ENCODE measurements at regions not wholly inside any gene's neighbourhood (a gene's known extent, or its start where the extent isn't known, plus 50 kb on each side); places are given as distances from the start of the nearest gene placed in this dataset.

DNA sequence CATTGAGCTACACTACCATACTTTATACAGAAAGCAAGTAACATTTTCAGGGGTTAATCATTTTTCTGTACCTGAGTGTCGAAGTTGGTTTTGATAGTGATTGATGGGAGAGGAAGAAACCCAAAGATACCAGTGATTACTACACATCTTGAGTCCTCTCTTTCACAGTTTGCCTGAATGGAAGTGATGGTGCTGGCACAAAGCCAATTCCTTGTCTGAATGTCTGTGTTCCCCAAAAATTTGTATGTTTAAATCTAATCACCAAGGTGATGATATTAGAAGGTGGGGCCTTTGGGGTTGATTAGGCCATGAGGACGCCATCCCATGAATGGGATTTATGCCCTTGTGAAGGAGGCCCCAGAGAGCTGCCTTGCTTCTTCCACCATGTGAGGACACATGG is 696.9 kb upstream of the ANKRD30A start:
- TF ChIP-seq NFIC (IDR thresholded peaks at IDR 0.05) (no peak), TEAD4 (IDR thresholded peaks at IDR 0.05) (no peak), EP300 (IDR thresholded peaks at IDR 0.05; ENCODE audit: borderline replicate concordance) (no peak), ZBTB7A (IDR thresholded peaks at IDR 0.05; ENCODE audit: low read depth) (no peak), TAF1 (IDR thresholded peaks at IDR 0.05; ENCODE audit: low read depth) (no peak), TCF12 (IDR thresholded peaks at IDR 0.05; ENCODE audit: low read depth) (no peak), RAD21 (IDR thresholded peaks at IDR 0.05; ENCODE audit: low read depth) (no peak), CREB1 (IDR thresholded peaks at IDR 0.05; ENCODE audit: low read depth) (no peak), EGR1 (IDR thresholded peaks at IDR 0.05) (no peak), CEBPB (IDR thresholded peaks at IDR 0.05) (no peak), FOXM1 (IDR thresholded peaks at IDR 0.05; ENCODE audit: borderline replicate concordance, low read depth) (no peak)
- TF ChIP-seq, protein P1, sequence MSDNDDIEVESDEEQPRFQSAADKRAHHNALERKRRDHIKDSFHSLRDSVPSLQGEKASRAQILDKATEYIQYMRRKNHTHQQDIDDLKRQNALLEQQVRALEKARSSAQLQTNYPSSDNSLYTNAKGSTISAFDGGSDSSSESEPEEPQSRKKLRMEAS (IDR thresholded peaks at IDR 0.05), result no peak
- TF ChIP-seq, protein P2, sequence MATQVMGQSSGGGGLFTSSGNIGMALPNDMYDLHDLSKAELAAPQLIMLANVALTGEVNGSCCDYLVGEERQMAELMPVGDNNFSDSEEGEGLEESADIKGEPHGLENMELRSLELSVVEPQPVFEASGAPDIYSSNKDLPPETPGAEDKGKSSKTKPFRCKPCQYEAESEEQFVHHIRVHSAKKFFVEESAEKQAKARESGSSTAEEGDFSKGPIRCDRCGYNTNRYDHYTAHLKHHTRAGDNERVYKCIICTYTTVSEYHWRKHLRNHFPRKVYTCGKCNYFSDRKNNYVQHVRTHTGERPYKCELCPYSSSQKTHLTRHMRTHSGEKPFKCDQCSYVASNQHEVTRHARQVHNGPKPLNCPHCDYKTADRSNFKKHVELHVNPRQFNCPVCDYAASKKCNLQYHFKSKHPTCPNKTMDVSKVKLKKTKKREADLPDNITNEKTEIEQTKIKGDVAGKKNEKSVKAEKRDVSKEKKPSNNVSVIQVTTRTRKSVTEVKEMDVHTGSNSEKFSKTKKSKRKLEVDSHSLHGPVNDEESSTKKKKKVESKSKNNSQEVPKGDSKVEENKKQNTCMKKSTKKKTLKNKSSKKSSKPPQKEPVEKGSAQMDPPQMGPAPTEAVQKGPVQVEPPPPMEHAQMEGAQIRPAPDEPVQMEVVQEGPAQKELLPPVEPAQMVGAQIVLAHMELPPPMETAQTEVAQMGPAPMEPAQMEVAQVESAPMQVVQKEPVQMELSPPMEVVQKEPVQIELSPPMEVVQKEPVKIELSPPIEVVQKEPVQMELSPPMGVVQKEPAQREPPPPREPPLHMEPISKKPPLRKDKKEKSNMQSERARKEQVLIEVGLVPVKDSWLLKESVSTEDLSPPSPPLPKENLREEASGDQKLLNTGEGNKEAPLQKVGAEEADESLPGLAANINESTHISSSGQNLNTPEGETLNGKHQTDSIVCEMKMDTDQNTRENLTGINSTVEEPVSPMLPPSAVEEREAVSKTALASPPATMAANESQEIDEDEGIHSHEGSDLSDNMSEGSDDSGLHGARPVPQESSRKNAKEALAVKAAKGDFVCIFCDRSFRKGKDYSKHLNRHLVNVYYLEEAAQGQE (IDR thresholded peaks at IDR 0.05; ENCODE audit: low read depth), result no peak
- TF ChIP-seq, protein P3, sequence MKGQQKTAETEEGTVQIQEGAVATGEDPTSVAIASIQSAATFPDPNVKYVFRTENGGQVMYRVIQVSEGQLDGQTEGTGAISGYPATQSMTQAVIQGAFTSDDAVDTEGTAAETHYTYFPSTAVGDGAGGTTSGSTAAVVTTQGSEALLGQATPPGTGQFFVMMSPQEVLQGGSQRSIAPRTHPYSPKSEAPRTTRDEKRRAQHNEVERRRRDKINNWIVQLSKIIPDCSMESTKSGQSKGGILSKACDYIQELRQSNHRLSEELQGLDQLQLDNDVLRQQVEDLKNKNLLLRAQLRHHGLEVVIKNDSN (IDR thresholded peaks at IDR 0.05), result no peak

DNA sequence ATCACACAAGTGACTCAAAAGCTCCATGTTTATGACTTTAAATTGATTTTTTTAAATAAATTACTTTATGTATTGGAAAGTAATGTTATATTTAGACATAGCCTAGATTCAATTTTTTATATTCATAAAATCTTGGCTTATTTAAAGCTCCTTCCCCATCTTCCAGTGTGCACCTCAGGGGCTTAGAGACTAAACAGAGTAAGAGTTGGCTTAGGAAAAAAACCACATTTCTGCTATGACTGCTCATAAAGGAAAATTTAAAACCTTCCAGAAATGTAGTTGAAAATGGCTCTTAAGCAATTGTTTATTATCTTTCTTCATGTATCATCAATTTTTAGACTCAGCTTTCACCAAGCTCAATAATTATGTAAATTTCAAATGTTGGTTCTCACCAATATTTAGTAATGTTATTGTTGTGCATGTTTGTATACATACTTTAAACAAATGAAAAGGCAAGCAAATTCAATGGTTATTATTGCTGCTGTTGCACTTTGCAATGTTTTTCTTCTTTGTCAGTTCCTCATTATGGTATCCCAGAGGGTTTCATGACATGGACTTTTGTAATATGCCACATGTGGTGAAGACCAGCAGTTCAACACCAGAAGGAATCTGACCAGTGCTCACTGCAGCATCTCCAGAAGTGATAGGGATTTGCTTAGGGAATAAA is 700.1 kb upstream of the ANKRD30A start:
- TF ChIP-seq YY1 (IDR thresholded peaks at IDR 0.05; ENCODE audit: low read depth) (no peak), ZBTB7A (IDR thresholded peaks at IDR 0.05; ENCODE audit: low read depth) (no peak), CREB1 (IDR thresholded peaks at IDR 0.05; ENCODE audit: low read depth) (no peak), EGR1 (IDR thresholded peaks at IDR 0.05) (no peak), TCF12 (IDR thresholded peaks at IDR 0.05; ENCODE audit: low read depth) (no peak), TEAD4 (IDR thresholded peaks at IDR 0.05) (no peak), EP300 (IDR thresholded peaks at IDR 0.05; ENCODE audit: borderline replicate concordance) (no peak)
- TF ChIP-seq, protein P3 (IDR thresholded peaks at IDR 0.05), result no peak

DNA sequence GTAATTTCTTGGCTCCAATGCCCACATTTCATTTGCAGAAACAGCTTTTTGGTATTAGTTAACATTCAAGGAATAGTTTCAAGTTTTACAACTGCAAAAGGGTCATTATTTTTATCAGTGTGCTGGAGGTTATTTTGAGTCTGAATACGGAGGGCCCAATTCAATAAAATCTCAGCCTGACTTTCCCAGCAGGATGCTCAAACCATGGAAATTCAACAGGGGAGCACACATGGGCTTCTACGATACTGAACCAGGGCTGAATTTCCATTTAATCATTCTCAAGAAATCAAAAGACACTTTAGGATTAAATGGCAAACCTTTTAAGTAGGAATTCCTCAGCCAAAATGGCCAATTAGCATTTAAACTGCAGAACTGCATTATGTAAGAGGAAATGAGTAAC is 700.9 kb upstream of the ANKRD30A start:
- no peak for TF ChIP-seq NFIC (IDR thresholded peaks at IDR 0.05)
- no peak for TF ChIP-seq YY1 (IDR thresholded peaks at IDR 0.05; ENCODE audit: low read depth)
- no peak for TF ChIP-seq CREB1 (IDR thresholded peaks at IDR 0.05; ENCODE audit: low read depth)
- TF ChIP-seq CEBPB (IDR thresholded peaks at IDR 0.05), result no peak
- no peak for TF ChIP-seq TEAD4 (IDR thresholded peaks at IDR 0.05)

DNA sequence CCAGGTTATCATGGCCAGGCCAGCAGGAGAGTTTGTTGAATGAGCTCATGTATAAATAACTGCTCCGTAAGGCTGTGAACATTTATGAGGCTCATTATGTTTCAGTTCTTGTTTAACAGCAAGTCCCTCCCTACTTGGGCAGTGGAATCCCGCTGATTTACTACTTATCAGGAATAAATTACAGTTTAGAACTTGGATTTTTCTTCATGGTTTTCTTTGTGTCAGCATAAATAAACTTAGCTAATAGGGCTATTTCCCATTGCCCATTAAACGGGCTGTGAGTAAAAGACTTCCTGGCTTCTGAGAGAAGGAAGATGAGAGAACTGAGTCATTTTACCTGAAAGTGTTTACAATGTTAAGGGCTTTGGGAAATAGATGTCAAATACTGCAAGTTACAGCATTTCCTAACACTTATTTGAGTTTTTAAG is 701.6 kb upstream of the ANKRD30A start:
- no peak for TF ChIP-seq TCF12 (IDR thresholded peaks at IDR 0.05; ENCODE audit: low read depth)
- TF ChIP-seq, protein P2 (IDR thresholded peaks at IDR 0.05; ENCODE audit: low read depth), result no peak
- TF ChIP-seq NFIC (IDR thresholded peaks at IDR 0.05), result no peak
- TF ChIP-seq, protein P3 (IDR thresholded peaks at IDR 0.05), result no peak
- TF ChIP-seq FOXM1 (IDR thresholded peaks at IDR 0.05; ENCODE audit: borderline replicate concordance, low read depth), result no peak
- no peak for TF ChIP-seq ZBTB7A (IDR thresholded peaks at IDR 0.05; ENCODE audit: low read depth)
- TF ChIP-seq, protein P1 (IDR thresholded peaks at IDR 0.05), result no peak
- TF ChIP-seq EGR1 (IDR thresholded peaks at IDR 0.05), result no peak
- no peak for TF ChIP-seq CREB1 (IDR thresholded peaks at IDR 0.05; ENCODE audit: low read depth)
- TF ChIP-seq RAD21 (IDR thresholded peaks at IDR 0.05; ENCODE audit: low read depth), result no peak
- TF ChIP-seq EP300 (IDR thresholded peaks at IDR 0.05; ENCODE audit: borderline replicate concordance), result no peak
- no peak for TF ChIP-seq CEBPB (IDR thresholded peaks at IDR 0.05)
- no peak for TF ChIP-seq YY1 (IDR thresholded peaks at IDR 0.05; ENCODE audit: low read depth)
- no peak for TF ChIP-seq TEAD4 (IDR thresholded peaks at IDR 0.05)
- no peak for TF ChIP-seq TAF1 (IDR thresholded peaks at IDR 0.05; ENCODE audit: low read depth)

DNA sequence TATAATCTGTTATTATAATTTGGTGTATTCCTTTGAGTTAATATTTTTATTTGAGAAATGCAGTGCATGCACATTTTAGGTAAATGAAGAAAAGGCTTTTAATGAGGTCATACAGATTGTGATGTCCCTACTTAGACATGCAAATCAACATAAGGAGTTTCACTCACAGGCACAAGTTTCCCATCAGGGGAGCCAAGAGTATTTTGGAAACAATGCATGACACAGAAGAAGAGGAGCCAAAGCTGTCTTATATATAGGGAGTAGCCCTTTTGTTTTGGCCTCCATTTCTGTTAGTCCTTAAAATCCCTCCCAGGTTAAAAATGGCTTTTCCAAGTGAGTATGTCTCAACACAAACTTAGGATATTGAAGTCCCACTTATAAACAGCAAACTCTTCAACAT is 703.4 kb upstream of the ANKRD30A start:
- TF ChIP-seq, protein P1 (IDR thresholded peaks at IDR 0.05), result no peak
- TF ChIP-seq, protein P3 (IDR thresholded peaks at IDR 0.05), result no peak
- TF ChIP-seq FOXM1 (IDR thresholded peaks at IDR 0.05; ENCODE audit: borderline replicate concordance, low read depth) (no peak), CREB1 (IDR thresholded peaks at IDR 0.05; ENCODE audit: low read depth) (no peak), RAD21 (IDR thresholded peaks at IDR 0.05; ENCODE audit: low read depth) (no peak), TEAD4 (IDR thresholded peaks at IDR 0.05) (no peak), CEBPB (IDR thresholded peaks at IDR 0.05) (no peak), YY1 (IDR thresholded peaks at IDR 0.05; ENCODE audit: low read depth) (no peak), EGR1 (IDR thresholded peaks at IDR 0.05) (no peak), ZBTB7A (IDR thresholded peaks at IDR 0.05; ENCODE audit: low read depth) (no peak), TAF1 (IDR thresholded peaks at IDR 0.05; ENCODE audit: low read depth) (no peak), EP300 (IDR thresholded peaks at IDR 0.05; ENCODE audit: borderline replicate concordance) (no peak), NFIC (IDR thresholded peaks at IDR 0.05) (no peak), TCF12 (IDR thresholded peaks at IDR 0.05; ENCODE audit: low read depth) (no peak)
- TF ChIP-seq, protein P2 (IDR thresholded peaks at IDR 0.05; ENCODE audit: low read depth), result no peak
